ENCODE measurements at regions not wholly inside any gene's neighbourhood (a gene's known extent, or its start where the extent isn't known, plus 50 kb on each side); places are given as distances from the start of the nearest gene placed in this dataset.

DNA sequence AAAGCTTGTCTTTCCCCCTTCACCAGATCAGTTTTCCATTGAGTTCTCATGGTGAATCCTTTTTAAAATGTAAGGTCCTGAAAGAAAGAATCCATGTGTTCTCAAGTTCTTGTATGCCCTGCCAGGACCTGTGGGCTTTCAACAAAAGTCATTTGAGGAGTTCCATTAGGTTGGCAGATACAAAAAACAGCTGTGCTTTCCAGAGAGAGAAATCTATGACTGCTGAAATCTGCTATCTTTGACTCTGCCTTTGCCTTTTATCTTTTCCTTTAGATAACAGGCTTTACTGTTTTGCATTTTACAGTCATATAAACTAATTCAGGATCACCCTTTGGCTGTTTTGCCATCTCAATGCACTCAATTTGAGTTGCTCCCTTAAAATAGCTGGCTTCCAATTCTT is 59.7 kb downstream of the CXCR4 start:
- TF ChIP-seq EZH2phosphoT487 (IDR thresholded peaks at IDR 0.05; ENCODE audit: borderline replicate concordance): no peak
- TF ChIP-seq, protein P1, sequence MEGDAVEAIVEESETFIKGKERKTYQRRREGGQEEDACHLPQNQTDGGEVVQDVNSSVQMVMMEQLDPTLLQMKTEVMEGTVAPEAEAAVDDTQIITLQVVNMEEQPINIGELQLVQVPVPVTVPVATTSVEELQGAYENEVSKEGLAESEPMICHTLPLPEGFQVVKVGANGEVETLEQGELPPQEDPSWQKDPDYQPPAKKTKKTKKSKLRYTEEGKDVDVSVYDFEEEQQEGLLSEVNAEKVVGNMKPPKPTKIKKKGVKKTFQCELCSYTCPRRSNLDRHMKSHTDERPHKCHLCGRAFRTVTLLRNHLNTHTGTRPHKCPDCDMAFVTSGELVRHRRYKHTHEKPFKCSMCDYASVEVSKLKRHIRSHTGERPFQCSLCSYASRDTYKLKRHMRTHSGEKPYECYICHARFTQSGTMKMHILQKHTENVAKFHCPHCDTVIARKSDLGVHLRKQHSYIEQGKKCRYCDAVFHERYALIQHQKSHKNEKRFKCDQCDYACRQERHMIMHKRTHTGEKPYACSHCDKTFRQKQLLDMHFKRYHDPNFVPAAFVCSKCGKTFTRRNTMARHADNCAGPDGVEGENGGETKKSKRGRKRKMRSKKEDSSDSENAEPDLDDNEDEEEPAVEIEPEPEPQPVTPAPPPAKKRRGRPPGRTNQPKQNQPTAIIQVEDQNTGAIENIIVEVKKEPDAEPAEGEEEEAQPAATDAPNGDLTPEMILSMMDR (conservative IDR thresholded peaks at IDR 0.05; ENCODE audit: low read length): no peak
- no peaks in the 10 kb centered on the region for H3K79me2 ChIP-seq (ENCODE audit: insufficient read depth, low read length)
- no peak overlapping the region for H2AFZ ChIP-seq (ENCODE audit: low read length)
- no peaks in the 10 kb centered on the region for H3K9me3 ChIP-seq (ENCODE audit: insufficient read depth, low read depth, low read length)
- no peak overlapping the region for H3K4me3 ChIP-seq (ENCODE audit: low read length, poor library complexity, severe bottlenecking)
- H3K4me1 ChIP-seq (ENCODE audit: insufficient read depth, low read length, poor library complexity, severe bottlenecking): peaks cover 21% of the 10 kb centered on the region
- H3K9ac ChIP-seq (ENCODE audit: low read depth, low read length, poor library complexity, severe bottlenecking): no peak overlapping the region
- no peaks in the 10 kb centered on the region for H3K27me3 ChIP-seq (ENCODE audit: insufficient read depth, low read length, poor library complexity, severe bottlenecking)
- H4K20me1 ChIP-seq (ENCODE audit: insufficient read depth, low read length, poor library complexity, severe bottlenecking): no peaks in the 10 kb centered on the region
- no peaks in the 10 kb centered on the region for H3K36me3 ChIP-seq (ENCODE audit: insufficient read depth, low read length)
- H3K4me2 ChIP-seq (ENCODE audit: low read depth, low read length, poor library complexity, severe bottlenecking): no peak overlapping the region
- H3K9me2 ChIP-seq (replicated peaks; ENCODE audit: low read depth, low read length): no peaks in the 10 kb centered on the region
- H3F3A ChIP-seq (ENCODE audit: low read depth): no peaks in the 10 kb centered on the region

DNA sequence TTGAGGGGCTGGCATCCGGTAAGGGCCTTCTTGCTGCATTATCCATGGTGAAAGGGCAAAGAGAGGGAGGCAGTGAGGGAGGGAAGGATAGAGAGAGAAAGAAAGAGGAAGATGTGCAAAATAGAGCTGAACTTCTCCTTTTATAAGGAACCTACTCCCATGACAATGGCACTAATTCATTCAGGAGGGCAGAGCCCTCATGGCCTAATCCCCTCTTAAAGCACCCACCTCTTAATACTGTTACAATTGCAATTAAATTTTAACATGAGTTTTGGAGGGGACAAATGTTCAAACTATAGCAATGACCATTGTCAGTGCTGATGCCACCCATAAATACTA is 60.2 kb downstream of the CXCR4 start:
- H3K9me3 ChIP-seq (ENCODE audit: insufficient read depth, low read depth, low read length): no peaks in the 10 kb centered on the region
- no peaks in the 10 kb centered on the region for H3K27me3 ChIP-seq (ENCODE audit: insufficient read depth, low read length, poor library complexity, severe bottlenecking)
- H3K36me3 ChIP-seq (ENCODE audit: insufficient read depth, low read length): no peaks in the 10 kb centered on the region
- H3K9me2 ChIP-seq (replicated peaks; ENCODE audit: low read depth, low read length): no peaks in the 10 kb centered on the region
- H3K79me2 ChIP-seq (ENCODE audit: insufficient read depth, low read length): no peaks in the 10 kb centered on the region
- H3K9ac ChIP-seq (ENCODE audit: low read depth, low read length, poor library complexity, severe bottlenecking): no peak overlapping the region
- no peak overlapping the region for H3K4me3 ChIP-seq (ENCODE audit: low read length, poor library complexity, severe bottlenecking)
- H3K4me2 ChIP-seq (ENCODE audit: low read depth, low read length, poor library complexity, severe bottlenecking): no peak overlapping the region
- 0 out of 2 replicates have a peak, but pooled peaks cover 3% of the 10 kb centered on the region for H3F3A ChIP-seq (ENCODE audit: low read depth)
- H2AFZ ChIP-seq (ENCODE audit: low read length): no peak overlapping the region
- TF ChIP-seq EZH2phosphoT487 (IDR thresholded peaks at IDR 0.05; ENCODE audit: borderline replicate concordance): no peak
- TF ChIP-seq, protein P1 (conservative IDR thresholded peaks at IDR 0.05; ENCODE audit: low read length): no peak
- H3K4me1 ChIP-seq (ENCODE audit: insufficient read depth, low read length, poor library complexity, severe bottlenecking): peaks cover 21% of the 10 kb centered on the region
- no peaks in the 10 kb centered on the region for H4K20me1 ChIP-seq (ENCODE audit: insufficient read depth, low read length, poor library complexity, severe bottlenecking)

DNA sequence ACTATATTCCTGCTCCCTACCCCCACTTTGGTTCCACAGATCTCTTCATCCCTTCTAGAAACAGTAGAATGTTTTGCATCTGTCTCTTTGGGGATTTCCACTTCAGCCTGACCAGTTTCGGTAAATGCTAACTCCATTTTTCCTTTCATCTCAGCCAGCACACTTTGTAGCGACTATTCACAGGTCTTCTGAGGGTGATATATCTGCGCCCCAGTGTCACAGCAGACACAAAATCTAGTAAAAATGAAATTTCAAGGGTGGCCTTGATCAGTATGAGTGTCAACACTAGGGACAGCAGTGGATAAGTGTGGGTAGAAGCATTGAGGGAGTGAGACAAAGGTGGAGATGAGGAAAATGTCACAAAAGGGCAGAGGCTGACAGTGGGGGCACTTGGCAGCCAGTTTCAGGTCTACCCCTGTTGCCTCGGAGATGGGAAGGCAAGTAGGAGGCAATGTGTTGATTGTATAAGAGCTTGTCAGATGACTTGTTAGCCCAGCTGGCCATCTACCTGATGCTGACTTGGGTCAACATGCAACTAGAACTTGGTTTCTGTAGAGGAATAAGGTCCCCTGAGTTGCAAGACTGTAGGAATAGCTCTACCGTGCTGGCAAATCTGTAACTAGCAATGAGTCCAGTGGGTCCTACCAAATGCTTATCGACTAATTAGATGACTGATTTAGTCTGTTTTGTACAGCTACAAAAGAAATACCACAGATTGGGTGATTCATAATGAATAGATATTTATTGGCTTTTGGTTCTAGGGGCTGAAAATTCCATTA is 60.7 kb downstream of the CXCR4 start:
- no peaks in the 10 kb centered on the region for H3K36me3 ChIP-seq (ENCODE audit: insufficient read depth, low read length)
- H3F3A ChIP-seq (ENCODE audit: low read depth): 0 out of 2 replicates have a peak, but pooled peaks cover 3% of the 10 kb centered on the region
- no peaks in the 10 kb centered on the region for H3K9me2 ChIP-seq (replicated peaks; ENCODE audit: low read depth, low read length)
- TF ChIP-seq, protein P1 (conservative IDR thresholded peaks at IDR 0.05; ENCODE audit: low read length): no peak
- no peak for TF ChIP-seq EZH2phosphoT487 (IDR thresholded peaks at IDR 0.05; ENCODE audit: borderline replicate concordance)
- H3K27me3 ChIP-seq (ENCODE audit: insufficient read depth, low read length, poor library complexity, severe bottlenecking): no peaks in the 10 kb centered on the region
- peaks cover 23% of the 10 kb centered on the region for H3K4me1 ChIP-seq (ENCODE audit: insufficient read depth, low read length, poor library complexity, severe bottlenecking)
- no peak overlapping the region for H3K4me3 ChIP-seq (ENCODE audit: low read length, poor library complexity, severe bottlenecking)
- no peaks in the 10 kb centered on the region for H4K20me1 ChIP-seq (ENCODE audit: insufficient read depth, low read length, poor library complexity, severe bottlenecking)
- no peak overlapping the region for H2AFZ ChIP-seq (ENCODE audit: low read length)
- no peaks in the 10 kb centered on the region for H3K79me2 ChIP-seq (ENCODE audit: insufficient read depth, low read length)
- H3K9ac ChIP-seq (ENCODE audit: low read depth, low read length, poor library complexity, severe bottlenecking): no peak overlapping the region
- H3K4me2 ChIP-seq (ENCODE audit: low read depth, low read length, poor library complexity, severe bottlenecking): no peak overlapping the region
- no peaks in the 10 kb centered on the region for H3K9me3 ChIP-seq (ENCODE audit: insufficient read depth, low read depth, low read length)
